Ishikawa (cell line): ENCODE measurements at regions not wholly inside any gene's neighbourhood (a gene's known extent, or its start where the extent isn't known, plus 50 kb on each side); places are given as distances from the start of the nearest gene placed in this dataset.

Experiments used
- EP300 ChIP-seq: IDR thresholded peaks from 2 replicates; pipeline ENCODE4 v1.6.1; 2012; ENCODE audit warnings: borderline replicate concordance
- FOXM1 ChIP-seq: IDR thresholded peaks from 2 replicates; pipeline ENCODE4 v1.6.1; 2012; ENCODE audit warnings: low read depth, borderline replicate concordance
- MAX ChIP-seq: IDR thresholded peaks from 2 replicates; pipeline ENCODE4 v1.6.1; 2012
- RAD21 ChIP-seq: IDR thresholded peaks from 2 replicates; pipeline ENCODE4 v1.6.1; 2012; ENCODE audit warnings: low read depth
- TEAD4 ChIP-seq: IDR thresholded peaks from 2 replicates; pipeline ENCODE4 v1.6.1; 2012
- YY1 ChIP-seq: IDR thresholded peaks from 2 replicates; pipeline ENCODE4 v1.6.1; 2012; ENCODE audit warnings: low read depth

- TF ChIP-seq FOXM1 (no peak), YY1 (no peak), RAD21 (no peak), TEAD4 (no peak), MAX (no peak), EP300 (no peak)
Measured at GRCh38 chr11:8329847-8330361, 66.2 kb upstream of the LMO1 start.
